HepG2 (cell line): ENCODE measurements at regions not wholly inside any gene's neighbourhood (a gene's known extent, or its start where the extent isn't known, plus 50 kb on each side); places are given as distances from the start of the nearest gene placed in this dataset.

Experiments used
- ATAC-seq: fragments of 200-7000 bp; cut with Tn5 transposase; 3 replicates; pipeline ENCODE4 v1.9.1; 2020; ENCODE audit warnings: mild to moderate bottlenecking, moderate library complexity
- BruUV-seq: library from RNA; stranded (reverse); fragments of 400-500 nt; replicated peaks from 2 replicates; lab custom pipeline; 2021; lab: Mats Ljungman, UMichigan
- CTCF ChIA-PET: fragments of 300-600 bp; formaldehyde crosslinking; extraction: SDS; loops from one replicate; lab custom pipeline; 2021; ENCODE audit warnings: low total read pairs, inconsistent platforms, low intra/inter-chr PET ratio; lab: Yijun Ruan, JAX
- POLR2A ChIA-PET: fragments of 350-600 bp; sonication (Branson Sonifier 250); formaldehyde crosslinking; loops from one replicate; lab custom pipeline; 2020; ENCODE audit warnings: antibody characterized with exemption, inconsistent platforms; lab: Yijun Ruan, JAX
- DNase-seq: peaks from one replicate; pipeline ENCODE4 v3.0.0-alpha.2; 2015; ENCODE audit warnings: low spot score
- FAIRE-seq: peaks from 3 replicates; lab custom pipeline; 2011; peaks lifted over from hg19 to GRCh38; lab: Jason Lieb, UNC
- H2AFZ ChIP-seq: one replicate; pipeline ENCODE4 v1.6.1; 2011; ENCODE audit warnings: low read length, inconsistent platforms
- H3K27ac ChIP-seq: fragments of 300-600 bp; 3 replicates; pipeline ENCODE4 v1.8.0; 2011; ENCODE audit warnings: mixed run types, mild to moderate bottlenecking, mixed read lengths, low read length, inconsistent platforms; ENCODE audit not compliant: insufficient read depth; ENCODE audit errors: extremely low read length
- H3K27me3 ChIP-seq, 2 experiments: fragments of 200-600 bp in 1 of 2; 2 replicates in 1 of 2; 3 replicates in 1 of 2; pipeline versions ENCODE4 v1.6.0 to v1.8.0; 2011; ENCODE audit warnings: low read length in 2 of 2, mild to moderate bottlenecking in 2 of 2, moderate library complexity in 2 of 2, inconsistent platforms in 1 of 2; ENCODE audit not compliant: insufficient read depth in 2 of 2, control insufficient read depth in 1 of 2
- H3K36me3 ChIP-seq, 2 experiments: fragments of 200-600 bp in 1 of 2; replicated peaks in 1 of 2; 2 replicates in 1 of 2; 3 replicates in 1 of 2; pipeline versions ENCODE4 v1.5.1 to v1.8.0; 2011; ENCODE audit warnings: low read length in 2 of 2, inconsistent platforms in 1 of 2; ENCODE audit not compliant: insufficient read depth in 2 of 2, control insufficient read depth in 1 of 2
- H3K4me1 ChIP-seq: 2 replicates; pipeline ENCODE4 v1.5.1; 2012; ENCODE audit warnings: low read length, inconsistent platforms; ENCODE audit not compliant: insufficient read depth
- H3K4me2 ChIP-seq: 2 replicates; pipeline ENCODE4 v1.6.0; 2011; ENCODE audit warnings: low read depth, low read length, inconsistent platforms
- H3K4me3 ChIP-seq, 3 experiments: fragments of 200-600 bp in 1 of 3; sonication (generic), shearing (Covaris generic) in 1 of 3; replicated peaks in 1 of 3; 2 replicates each; pipeline ENCODE4 v1.5.1; 2011 to 2016; ENCODE audit warnings: low read length in 3 of 3, inconsistent platforms in 2 of 3, low read depth in 2 of 3, mild to moderate bottlenecking in 2 of 3, control low read depth in 1 of 3, mixed read lengths in 1 of 3; ENCODE audit not compliant: insufficient read depth in 1 of 3
- H3K79me2 ChIP-seq: one replicate; pipeline ENCODE4 v1.6.1; 2011; ENCODE audit warnings: low read length, inconsistent platforms; ENCODE audit not compliant: insufficient read depth
- H3K9ac ChIP-seq: 2 replicates; pipeline ENCODE4 v1.6.0; 2011; ENCODE audit warnings: mild to moderate bottlenecking, low read depth, low read length, inconsistent platforms; ENCODE audit not compliant: insufficient read depth
- H3K9me3 ChIP-seq: 2 replicates; pipeline ENCODE4 v1.5.1; 2012; ENCODE audit warnings: mild to moderate bottlenecking, low read length
- H4K20me1 ChIP-seq: 2 replicates; pipeline ENCODE4 v1.6.0; 2011; ENCODE audit warnings: inconsistent platforms, mild to moderate bottlenecking, low read length, moderate library complexity; ENCODE audit not compliant: insufficient read depth
- AFF4 ChIP-seq: sonication (generic); formaldehyde crosslinking; IDR thresholded peaks from 2 replicates; pipeline ENCODE4 v1.4.0; 2020; ENCODE audit warnings: missing genetic modification reagents
- CBX2 ChIP-seq, 2 experiments: fragments of 200-600 bp in 1 of 2; sonication (generic); formaldehyde crosslinking in 1 of 2; IDR thresholded peaks; 2 replicates each; pipeline versions ENCODE4 v1.7.0 to v1.8.1; 2018 to 2022; ENCODE audit warnings: low read depth in 2 of 2, low read length in 1 of 2, mild to moderate bottlenecking in 1 of 2, missing genetic modification reagents in 1 of 2
- FLYWCH1 ChIP-seq: sonication (generic); formaldehyde crosslinking; IDR thresholded peaks from 2 replicates; pipeline ENCODE4 v1.8.1; 2023; ENCODE audit warnings: mild to moderate bottlenecking, missing genetic modification reagents
- WGBS: methylation state at CpG from one replicate; pipeline ENCODE4 v1.1.6; 2017; ENCODE audit warnings: low lambda C conversion rate; 5-methylcytosine and 5-hydroxymethylcytosine counted together
- in situ Hi-C: cut with HindIII; loops from 2 replicates; pipeline ENCODE4 v1.10.0; 2017; ENCODE audit warnings: low pct_unique_long_range_greater_than_20kb; ENCODE audit not compliant: extremely low pct_ligation_motif_present
- intact Hi-C: fragments of 100-400 bp; cut with micrococcal nuclease; formaldehyde crosslinking; loops from one replicate; pipeline ENCODE4 v1.10.0; 2022; ENCODE audit not compliant: unreplicated experiment

- 2% methylated on average over 4 of the region's 4 CpGs for WGBS
- Histone ChIP-seq H3K79me2 (no peaks in the 10 kb centered on the region), H3K4me2 (no peak overlapping the region), H3K4me3 (no peak overlapping the region), H3K9ac (no peak overlapping the region), H4K20me1 (no peaks in the 10 kb centered on the region), H3K27me3 (no peaks in the 10 kb centered on the region; a peak in 2 of 5 replicates), H3K4me1 (no peaks in the 10 kb centered on the region), H3K36me3 (no peaks in the 10 kb centered on the region), H2AFZ (no peak overlapping the region), H3K9me3 (no peaks in the 10 kb centered on the region), H3K27ac (no peak overlapping the region)
- in situ Hi-C loops (no loop called here), intact Hi-C loops (no loop called here)
- FAIRE-seq (no peak), ATAC-seq (no peak), DNase-seq (no peak)
- BruUV-seq: no TSS peak
- ChIA-PET CTCF (no interaction called here), POLR2A (no interaction called here)
- TF ChIP-seq FLYWCH1 (CRISPR knock-in tag): no peak
- TF ChIP-seq CBX2 (IDR thresholded peaks at IDR 0.05; ENCODE audit: low read depth, low read length): no peak
- TF ChIP-seq CBX2 (CRISPR knock-in tag; IDR thresholded peaks at IDR 0.05; ENCODE audit: low read depth): no peak
- no peak for TF ChIP-seq AFF4 (CRISPR knock-in tag)
Observed at GRCh38 chr2:151024696-151025251, 236.9 kb downstream of the RBM43 start.
